ENCODE measurements at regions not wholly inside any gene's neighbourhood (a gene's known extent, or its start where the extent isn't known, plus 50 kb on each side); places are given as distances from the start of the nearest gene placed in this dataset.

GRCh38 chr5:34519489-34520220 is 136.5 kb upstream of the RAI14 start:
- DNase-seq, result no peak
- Histone ChIP-seq H3K27ac (ENCODE audit: low read depth in 1 of 3, low read length in 2 of 3) (no peak overlapping the region), H3K4me3 (ENCODE audit: low read depth in 1 of 3, low read length in 3 of 3) (no peak overlapping the region), H3K36me3 (ENCODE audit: control insufficient read depth in 3 of 3, insufficient read depth in 2 of 3, low read depth in 1 of 3, low read length in 3 of 3) (no peaks in the 10 kb centered on the region), H3K27me3 (ENCODE audit: control insufficient read depth in 3 of 3, insufficient read depth in 3 of 3, low read length in 3 of 3) (no peaks in the 10 kb centered on the region), H3K4me1 (ENCODE audit: control insufficient read depth in 3 of 3, insufficient read depth in 2 of 3, low read depth in 1 of 3, low read length in 2 of 3) (peaks cover 0 to 11% (median 0%) of the 10 kb centered on the region in 3 donors), H3K9me3 (ENCODE audit: control insufficient read depth in 2 of 2, insufficient read depth in 1 of 2, low read depth in 1 of 2, low read length in 1 of 2) (no peaks in the 10 kb centered on the region)
- FAIRE-seq, result no peak
- WGBS, 3 donors, result 37 to 87% (median 38%) methylated on average over 3 of the region's 3 CpGs

GRCh38 chr5:34521628-34522290 is 134.4 kb upstream of the RAI14 start:
- H3K4me1 ChIP-seq (ENCODE audit: control insufficient read depth in 3 of 3, insufficient read depth in 2 of 3, low read depth in 1 of 3, low read length in 2 of 3), result peaks cover 0 to 11% (median 0%) of the 10 kb centered on the region in 3 donors
- peak overlapping the region in 1 of 3 donors; percentile 38 for H3K27ac ChIP-seq (ENCODE audit: low read depth in 1 of 3, low read length in 2 of 3)
- H3K27me3 ChIP-seq (ENCODE audit: control insufficient read depth in 3 of 3, insufficient read depth in 3 of 3, low read length in 3 of 3), result no peaks in the 10 kb centered on the region
- FAIRE-seq (no peak), DNase-seq (peak; percentile 27 to 39)
- no peaks in the 10 kb centered on the region for H3K36me3 ChIP-seq (ENCODE audit: control insufficient read depth in 3 of 3, insufficient read depth in 2 of 3, low read depth in 1 of 3, low read length in 3 of 3)
- H3K9me3 ChIP-seq (ENCODE audit: control insufficient read depth in 2 of 2, insufficient read depth in 1 of 2, low read depth in 1 of 2, low read length in 1 of 2), result no peaks in the 10 kb centered on the region
- 59 to 78% (median 67%) methylated on average over 8 of the region's 8 CpGs for WGBS, 3 donors
- no peak overlapping the region for H3K4me3 ChIP-seq (ENCODE audit: low read depth in 1 of 3, low read length in 3 of 3)

- no peak overlapping the region for H3K4me3 ChIP-seq (ENCODE audit: low read depth in 1 of 3, low read length in 3 of 3)
- no peaks in the 10 kb centered on the region for H3K27me3 ChIP-seq (ENCODE audit: control insufficient read depth in 3 of 3, insufficient read depth in 3 of 3, low read length in 3 of 3)
- no peaks in the 10 kb centered on the region for H3K9me3 ChIP-seq (ENCODE audit: control insufficient read depth in 2 of 2, insufficient read depth in 1 of 2, low read depth in 1 of 2, low read length in 1 of 2)
- WGBS, 3 donors, result 37 to 48% (median 41%) methylated on average over 11 of the region's 11 CpGs
- DNase-seq, result peak; percentile 79 to 83
- no peak for FAIRE-seq
- H3K4me1 ChIP-seq (ENCODE audit: control insufficient read depth in 3 of 3, insufficient read depth in 2 of 3, low read depth in 1 of 3, low read length in 2 of 3), result peaks cover 0 to 11% (median 0%) of the 10 kb centered on the region in 3 donors
- no peak overlapping the region for H3K27ac ChIP-seq (ENCODE audit: low read depth in 1 of 3, low read length in 2 of 3)
- no peaks in the 10 kb centered on the region for H3K36me3 ChIP-seq (ENCODE audit: control insufficient read depth in 3 of 3, insufficient read depth in 2 of 3, low read depth in 1 of 3, low read length in 3 of 3)
These were observed 133.3 kb upstream of the RAI14 start for GRCh38 chr5:34522599-34523386.

GRCh38 chr5:34523387-34523726 is 132.8 kb upstream of the RAI14 start:
- Histone ChIP-seq H3K4me1 (ENCODE audit: control insufficient read depth in 3 of 3, insufficient read depth in 2 of 3, low read depth in 1 of 3, low read length in 2 of 3) (peaks cover 0 to 11% (median 0%) of the 10 kb centered on the region in 3 donors), H3K36me3 (ENCODE audit: control insufficient read depth in 3 of 3, insufficient read depth in 2 of 3, low read depth in 1 of 3, low read length in 3 of 3) (no peaks in the 10 kb centered on the region), H3K27ac (ENCODE audit: low read depth in 1 of 3, low read length in 2 of 3) (no peak overlapping the region), H3K9me3 (ENCODE audit: control insufficient read depth in 2 of 2, insufficient read depth in 1 of 2, low read depth in 1 of 2, low read length in 1 of 2) (no peaks in the 10 kb centered on the region), H3K4me3 (ENCODE audit: low read depth in 1 of 3, low read length in 3 of 3) (no peak overlapping the region), H3K27me3 (ENCODE audit: control insufficient read depth in 3 of 3, insufficient read depth in 3 of 3, low read length in 3 of 3) (no peaks in the 10 kb centered on the region)
- 0 to 5% (median 0%) methylated on average over 1 of the region's 1 CpG for WGBS, 3 donors
- FAIRE-seq (no peak), DNase-seq (no peak)

GRCh38 chr5:34524123-34524522 is 132.0 kb upstream of the RAI14 start:
- DNase-seq (peak in 1 of 2 donors; percentile 17), FAIRE-seq (no peak)
- peaks cover 0 to 11% (median 0%) of the 10 kb centered on the region in 3 donors for H3K4me1 ChIP-seq (ENCODE audit: control insufficient read depth in 3 of 3, insufficient read depth in 2 of 3, low read depth in 1 of 3, low read length in 2 of 3)
- no peaks in the 10 kb centered on the region for H3K36me3 ChIP-seq (ENCODE audit: control insufficient read depth in 3 of 3, insufficient read depth in 2 of 3, low read depth in 1 of 3, low read length in 3 of 3)
- H3K27me3 ChIP-seq (ENCODE audit: control insufficient read depth in 3 of 3, insufficient read depth in 3 of 3, low read length in 3 of 3), result no peaks in the 10 kb centered on the region
- WGBS, 3 donors, result 91 to 96% (median 93%) methylated on average over 1 of the region's 1 CpG
- H3K27ac ChIP-seq (ENCODE audit: low read depth in 1 of 3, low read length in 2 of 3), result no peak overlapping the region
- H3K9me3 ChIP-seq (ENCODE audit: control insufficient read depth in 2 of 2, insufficient read depth in 1 of 2, low read depth in 1 of 2, low read length in 1 of 2), result no peaks in the 10 kb centered on the region
- no peak overlapping the region for H3K4me3 ChIP-seq (ENCODE audit: low read depth in 1 of 3, low read length in 3 of 3)

GRCh38 chr5:34525761-34526160 is 130.4 kb upstream of the RAI14 start:
- no peak overlapping the region for H3K4me3 ChIP-seq (ENCODE audit: low read depth in 1 of 3, low read length in 3 of 3)
- FAIRE-seq (no peak), DNase-seq (no peak)
- no peak overlapping the region for H3K27ac ChIP-seq (ENCODE audit: low read depth in 1 of 3, low read length in 2 of 3)
- WGBS, 3 donors, result 77 to 78% (median 77%) methylated on average over 6 of the region's 6 CpGs
- H3K9me3 ChIP-seq (ENCODE audit: control insufficient read depth in 2 of 2, insufficient read depth in 1 of 2, low read depth in 1 of 2, low read length in 1 of 2), result peaks cover 0 to 4% of the 10 kb centered on the region in 2 donors
- H3K27me3 ChIP-seq (ENCODE audit: control insufficient read depth in 3 of 3, insufficient read depth in 3 of 3, low read length in 3 of 3), result no peaks in the 10 kb centered on the region
- H3K4me1 ChIP-seq (ENCODE audit: control insufficient read depth in 3 of 3, insufficient read depth in 2 of 3, low read depth in 1 of 3, low read length in 2 of 3), result peaks cover 0 to 11% (median 0%) of the 10 kb centered on the region in 3 donors
- H3K36me3 ChIP-seq (ENCODE audit: control insufficient read depth in 3 of 3, insufficient read depth in 2 of 3, low read depth in 1 of 3, low read length in 3 of 3), result no peaks in the 10 kb centered on the region

GRCh38 chr5:34526682-34527305 is 129.3 kb upstream of the RAI14 start:
- DNase-seq (peak in 1 of 2 donors; percentile 40), FAIRE-seq (no peak)
- Histone ChIP-seq H3K27me3 (ENCODE audit: control insufficient read depth in 3 of 3, insufficient read depth in 3 of 3, low read length in 3 of 3) (no peaks in the 10 kb centered on the region), H3K27ac (ENCODE audit: low read depth in 1 of 3, low read length in 2 of 3) (no peak overlapping the region), H3K4me3 (ENCODE audit: low read depth in 1 of 3, low read length in 3 of 3) (no peak overlapping the region), H3K9me3 (ENCODE audit: control insufficient read depth in 2 of 2, insufficient read depth in 1 of 2, low read depth in 1 of 2, low read length in 1 of 2) (peaks cover 0 to 4% of the 10 kb centered on the region in 2 donors), H3K4me1 (ENCODE audit: control insufficient read depth in 3 of 3, insufficient read depth in 2 of 3, low read depth in 1 of 3, low read length in 2 of 3) (peaks cover 0 to 11% (median 0%) of the 10 kb centered on the region in 3 donors), H3K36me3 (ENCODE audit: control insufficient read depth in 3 of 3, insufficient read depth in 2 of 3, low read depth in 1 of 3, low read length in 3 of 3) (no peaks in the 10 kb centered on the region)
- 48 to 59% (median 50%) methylated on average over 3 of the region's 3 CpGs for WGBS, 3 donors

Data from small intestine (tissue), 7 donors.